Endothelial cell of umbilical vein (primary cell): ENCODE measurements at regions not wholly inside any gene's neighbourhood (a gene's known extent, or its start where the extent isn't known, plus 50 kb on each side); places are given as distances from the start of the nearest gene placed in this dataset.

ENCODE experiments used
- BruUV-seq: library from RNA; stranded (reverse); fragments of 400-500 nt; replicated peaks from 2 replicates; lab custom pipeline; 2021; lab: Mats Ljungman, UMichigan
- CTCF ChIA-PET: fragments of 300-600, 350-600 bp; sonication (Branson Sonifier 250); formaldehyde crosslinking; loops from one replicate; lab custom pipeline; 2021; ENCODE audit warnings: antibody characterized with exemption, inconsistent platforms; lab: Charles Lee
- POLR2A ChIA-PET: fragments of 300-600, 350-600 bp; sonication (Branson Sonifier 250); formaldehyde crosslinking; loops from one replicate; lab custom pipeline; 2021; ENCODE audit warnings: antibody characterized with exemption, inconsistent platforms; lab: Charles Lee
- DNase-seq: peaks from one replicate; pipeline ENCODE4 v3.0.0-alpha.2; 2011; ENCODE audit warnings: low read depth, low spot score
- FAIRE-seq: peaks from 2 replicates; lab custom pipeline; 2011; peaks lifted over from hg19 to GRCh38; lab: Jason Lieb, UNC
- H2AFZ ChIP-seq: 2 replicates; pipeline ENCODE4 v1.6.0; 2012; ENCODE audit warnings: low read depth, low read length, control low read depth, inconsistent platforms
- H3K27ac ChIP-seq: 2 replicates; pipeline ENCODE4 v1.5.1; 2011; ENCODE audit warnings: low read depth, mild to moderate bottlenecking, control low read depth, low read length, moderate library complexity; ENCODE audit not compliant: insufficient read depth
- H3K27me3 ChIP-seq, 2 experiments: 2 replicates each; pipeline versions ENCODE4 v1.6.0 to v1.6.1; 2011; ENCODE audit warnings: low read length in 2 of 2, mixed read lengths in 1 of 2; ENCODE audit not compliant: control insufficient read depth in 2 of 2, insufficient read depth in 2 of 2
- H3K36me3 ChIP-seq, 2 experiments: 2 replicates in 1 of 2; 3 replicates in 1 of 2; pipeline ENCODE4 v1.5.1; 2011; ENCODE audit warnings: low read length in 2 of 2, mild to moderate bottlenecking in 1 of 2, moderate library complexity in 1 of 2; ENCODE audit not compliant: control insufficient read depth in 2 of 2, insufficient read depth in 2 of 2; ENCODE audit errors: extremely low read depth in 1 of 2
- H3K4me1 ChIP-seq: 3 replicates; pipeline ENCODE4 v1.5.1; 2011; ENCODE audit warnings: mild to moderate bottlenecking, low read length; ENCODE audit not compliant: control insufficient read depth, insufficient read depth; ENCODE audit errors: extremely low read depth
- H3K4me2 ChIP-seq: 2 replicates; pipeline ENCODE4 v1.6.1; 2011; ENCODE audit warnings: low read length, control low read depth, mixed read lengths; ENCODE audit not compliant: insufficient read depth
- H3K4me3 ChIP-seq, 3 experiments: fragments of 200-600 bp in 1 of 3; sonication (generic), shearing (Covaris generic) in 1 of 3; replicated peaks in 1 of 3; 2 replicates each; pipeline ENCODE4 v1.5.1; 2011 to 2016; ENCODE audit warnings: control low read depth in 3 of 3, low read length in 3 of 3, mild to moderate bottlenecking in 2 of 3, inconsistent platforms in 1 of 3, low read depth in 1 of 3, moderate library complexity in 1 of 3; ENCODE audit not compliant: insufficient read depth in 1 of 3
- H3K79me2 ChIP-seq: 2 replicates; pipeline ENCODE4 v1.6.0; 2012; ENCODE audit warnings: low read length, inconsistent platforms; ENCODE audit not compliant: control insufficient read depth, insufficient read depth
- H3K9ac ChIP-seq: replicated peaks from 2 replicates; pipeline ENCODE3; 2011; ENCODE audit warnings: low read length, control low read depth; ENCODE audit not compliant: insufficient read depth; ENCODE audit errors: extremely low read depth
- H3K9me1 ChIP-seq: replicated peaks from 3 replicates; pipeline ENCODE4 v1.6.0; 2011; ENCODE audit warnings: mild to moderate bottlenecking, low read length; ENCODE audit not compliant: control insufficient read depth, insufficient read depth; ENCODE audit errors: extremely low read depth
- H3K9me3 ChIP-seq: replicated peaks from 2 replicates; pipeline ENCODE4 v1.5.1; 2012; ENCODE audit warnings: low read length, inconsistent platforms; ENCODE audit not compliant: control insufficient read depth, insufficient read depth
- H4K20me1 ChIP-seq: replicated peaks from 2 replicates; pipeline ENCODE3; 2011; ENCODE audit warnings: mild to moderate bottlenecking, low read length; ENCODE audit not compliant: control insufficient read depth, insufficient read depth; ENCODE audit errors: extremely low read depth
- EZH2 ChIP-seq: IDR thresholded peaks from 2 replicates; pipeline ENCODE4 v1.6.1; 2012; ENCODE audit warnings: borderline replicate concordance, low read depth, mild to moderate bottlenecking, moderate library complexity, low read length, inconsistent platforms; ENCODE audit not compliant: severe bottlenecking
- FOS ChIP-seq: IDR thresholded peaks from 2 replicates; pipeline ENCODE4 v1.6.1; 2011; ENCODE audit warnings: mild to moderate bottlenecking, low read length, moderate library complexity, borderline replicate concordance; ENCODE audit not compliant: insufficient read depth
- GATA2 ChIP-seq: IDR thresholded peaks from 2 replicates; pipeline ENCODE4 v1.7.0; 2011; ENCODE audit warnings: low read depth, mild to moderate bottlenecking, moderate library complexity, mixed read lengths, low read length; ENCODE audit not compliant: insufficient read length, insufficient read depth
- JUN ChIP-seq: IDR thresholded peaks from 2 replicates; pipeline ENCODE4 v1.6.1; 2011; ENCODE audit warnings: borderline replicate concordance, low read depth; ENCODE audit not compliant: insufficient read length, insufficient read depth
- MYC ChIP-seq: IDR thresholded peaks from one replicate; pipeline ENCODE4 v1.6.1; 2011; ENCODE audit warnings: mild to moderate bottlenecking, low read depth, low read length
- POLR2A ChIP-seq: IDR thresholded peaks from 2 replicates; pipeline ENCODE4 v1.6.1; 2012; ENCODE audit warnings: low read depth, mild to moderate bottlenecking, control low read depth, low read length
- POLR2AphosphoS5 ChIP-seq: IDR thresholded peaks from 2 replicates; pipeline ENCODE4 v1.6.1; 2012; ENCODE audit warnings: low read depth, mild to moderate bottlenecking, control low read depth, low read length, moderate library complexity; ENCODE audit not compliant: insufficient read depth
- dilution Hi-C: fragments of 300-500 bp; cut with MboI; formaldehyde crosslinking; loops from one replicate; pipeline ENCODE4 v1.15.0; 2019; ENCODE audit warnings: low sequenced_read_pairs; ENCODE audit not compliant: extremely low pct_ligation_motif_present
- intact Hi-C: fragments of 100-400 bp; cut with micrococcal nuclease; formaldehyde crosslinking; loops from one replicate; pipeline ENCODE4 v1.10.0; 2022
- TF ChIP-seq, protein P1 (sequence below): IDR thresholded peaks from 2 replicates; pipeline ENCODE4 v1.6.1; 2011; ENCODE audit not compliant: insufficient read depth, insufficient read length
- TF ChIP-seq, protein P2 (sequence below), 2 donors: IDR thresholded peaks; 1 replicate in 1 of 2; 2 replicates in 1 of 2; pipeline ENCODE4 v1.5.1; 2011; ENCODE audit warnings: low read length in 2 of 2, mild to moderate bottlenecking in 2 of 2, moderate library complexity in 2 of 2, control low read depth in 1 of 2, inconsistent platforms in 1 of 2, low read depth in 1 of 2; ENCODE audit not compliant: insufficient read depth in 1 of 2; ENCODE audit errors: extremely low read depth in 1 of 2

DNA sequence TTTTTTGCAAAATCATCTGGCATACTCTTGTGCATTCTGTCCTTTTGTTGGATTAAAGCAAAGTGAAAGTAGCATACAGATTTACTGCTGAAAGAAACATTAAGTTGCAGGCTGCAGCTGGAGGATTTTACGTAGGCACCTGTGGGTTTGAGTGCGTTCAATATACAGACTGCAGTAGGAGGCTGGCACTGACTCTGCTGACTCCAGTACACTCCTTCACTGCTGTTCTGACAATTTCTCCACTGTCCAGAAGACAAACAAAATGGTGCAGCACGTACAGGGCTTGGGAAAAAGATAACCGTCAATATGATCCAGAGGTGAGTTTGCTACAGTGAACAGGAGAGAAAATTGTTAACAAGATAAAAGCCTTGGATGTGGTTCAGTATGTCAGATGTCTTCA, 73.3 kb downstream of the TANC2 start:
- Histone ChIP-seq H3K79me2 (no peaks in the 10 kb centered on the region), H3K9me1 (no peaks in the 10 kb centered on the region), H3K9ac (no peak overlapping the region), H3K4me1 (peaks cover 6% of the 10 kb centered on the region), H3K9me3 (no peaks in the 10 kb centered on the region), H2AFZ (no peak overlapping the region), H3K4me2 (no peak overlapping the region), H4K20me1 (no peaks in the 10 kb centered on the region), H3K36me3 (no peaks in the 10 kb centered on the region), H3K27ac (no peak overlapping the region), H3K27me3 (no peaks in the 10 kb centered on the region), H3K4me3 (no peak overlapping the region)
- DNase-seq = no peak
- intact Hi-C loops (no loop called here), dilution Hi-C loops (no loop called here)
- TF ChIP-seq, protein P1, sequence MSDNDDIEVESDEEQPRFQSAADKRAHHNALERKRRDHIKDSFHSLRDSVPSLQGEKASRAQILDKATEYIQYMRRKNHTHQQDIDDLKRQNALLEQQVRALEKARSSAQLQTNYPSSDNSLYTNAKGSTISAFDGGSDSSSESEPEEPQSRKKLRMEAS = no peak
- no peak for TF ChIP-seq JUN
- TF ChIP-seq MYC = no peak
- TF ChIP-seq POLR2AphosphoS5 = no peak
- no peak for TF ChIP-seq FOS
- no peak for TF ChIP-seq EZH2
- no peak for TF ChIP-seq GATA2
- no peak for TF ChIP-seq POLR2A
- TF ChIP-seq, protein P2, sequence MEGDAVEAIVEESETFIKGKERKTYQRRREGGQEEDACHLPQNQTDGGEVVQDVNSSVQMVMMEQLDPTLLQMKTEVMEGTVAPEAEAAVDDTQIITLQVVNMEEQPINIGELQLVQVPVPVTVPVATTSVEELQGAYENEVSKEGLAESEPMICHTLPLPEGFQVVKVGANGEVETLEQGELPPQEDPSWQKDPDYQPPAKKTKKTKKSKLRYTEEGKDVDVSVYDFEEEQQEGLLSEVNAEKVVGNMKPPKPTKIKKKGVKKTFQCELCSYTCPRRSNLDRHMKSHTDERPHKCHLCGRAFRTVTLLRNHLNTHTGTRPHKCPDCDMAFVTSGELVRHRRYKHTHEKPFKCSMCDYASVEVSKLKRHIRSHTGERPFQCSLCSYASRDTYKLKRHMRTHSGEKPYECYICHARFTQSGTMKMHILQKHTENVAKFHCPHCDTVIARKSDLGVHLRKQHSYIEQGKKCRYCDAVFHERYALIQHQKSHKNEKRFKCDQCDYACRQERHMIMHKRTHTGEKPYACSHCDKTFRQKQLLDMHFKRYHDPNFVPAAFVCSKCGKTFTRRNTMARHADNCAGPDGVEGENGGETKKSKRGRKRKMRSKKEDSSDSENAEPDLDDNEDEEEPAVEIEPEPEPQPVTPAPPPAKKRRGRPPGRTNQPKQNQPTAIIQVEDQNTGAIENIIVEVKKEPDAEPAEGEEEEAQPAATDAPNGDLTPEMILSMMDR (IDR thresholded peaks at IDR 0.05; ENCODE audit: extremely low read depth in 1 of 2, insufficient read depth in 1 of 2, low read depth in 1 of 2, low read length in 2 of 2) = no peak
- no peak for FAIRE-seq
- CTCF ChIA-PET = interaction anchor here (1.0 to 1.6 kb wide), 2 partner anchors 9 to 12 kb away, joined by 3 to 4 read pairs; no protein-coding TSS in a partner anchor
- no TSS peak for BruUV-seq
- POLR2A ChIA-PET = no interaction called here
